Stimulated activated CD4-positive, alpha-beta T cell treated with anti-CD3 and anti-CD28 coated beads, Interleukin-12 subunit alpha, Interleukin-12 subunit beta, amount 100 ng/mL, for 24 hours (primary cell): ENCODE measurements at regions not wholly inside any gene's neighbourhood (a gene's known extent, or its start where the extent isn't known, plus 50 kb on each side); places are given as distances from the start of the nearest gene placed in this dataset.

ENCODE experiments used
- DNase-seq, 2 experiments: peaks; one replicate each; pipeline ENCODE4 v3.0.0-alpha.2; 2020; ENCODE audit warnings: low read depth in 2 of 2

DNA sequence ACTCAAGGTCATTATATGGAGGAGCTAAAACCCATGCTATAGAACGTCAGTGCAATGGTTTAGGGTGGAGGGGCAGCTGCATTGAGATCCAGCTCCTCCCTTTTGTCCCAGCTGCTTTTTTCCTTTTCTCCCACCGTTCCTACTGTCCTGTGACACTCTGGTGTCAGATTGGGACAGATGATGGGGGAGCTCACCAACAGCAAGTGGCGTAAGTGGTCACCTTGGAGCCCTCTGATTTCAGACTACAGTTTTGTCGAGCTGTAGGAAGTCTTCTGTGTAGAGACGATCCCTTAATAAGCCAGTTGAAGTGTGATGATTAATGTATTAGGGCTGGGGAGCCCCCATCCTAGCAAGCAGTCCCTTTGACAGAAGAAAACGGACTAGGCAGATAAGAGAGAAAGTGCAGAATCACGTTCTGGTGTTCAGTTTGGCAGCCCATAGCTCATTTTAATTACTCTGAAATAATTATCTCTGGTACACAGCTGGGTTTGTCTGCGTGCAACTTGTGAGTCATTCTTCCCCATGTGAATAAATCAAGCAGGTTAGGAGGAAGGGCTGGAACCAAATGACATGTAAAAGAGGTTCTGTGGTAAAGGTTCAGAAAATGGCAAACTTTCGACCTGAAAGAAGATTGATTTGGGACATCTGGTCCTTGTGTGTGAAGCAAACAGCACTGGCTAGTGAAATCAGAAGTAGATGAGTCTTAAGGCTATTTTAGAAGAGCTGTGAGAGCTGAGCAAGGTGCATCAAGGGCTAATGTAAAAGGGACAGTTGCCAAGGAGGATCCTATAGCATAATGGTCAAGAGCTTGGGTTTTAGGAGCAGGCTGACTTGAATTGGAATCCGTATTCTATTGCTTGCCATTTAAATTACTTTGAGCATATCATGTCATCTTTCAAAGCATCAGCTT, 241.4 kb downstream of the EDEM1 start:
- no peak for DNase-seq

GRCh38 chr3:5429517-5429890, 242.0 kb downstream of the EDEM1 start:
- DNase-seq = no peak

GRCh38 chr3:5430701-5431100, 243.2 kb downstream of the EDEM1 start:
- no peak for DNase-seq

DNA sequence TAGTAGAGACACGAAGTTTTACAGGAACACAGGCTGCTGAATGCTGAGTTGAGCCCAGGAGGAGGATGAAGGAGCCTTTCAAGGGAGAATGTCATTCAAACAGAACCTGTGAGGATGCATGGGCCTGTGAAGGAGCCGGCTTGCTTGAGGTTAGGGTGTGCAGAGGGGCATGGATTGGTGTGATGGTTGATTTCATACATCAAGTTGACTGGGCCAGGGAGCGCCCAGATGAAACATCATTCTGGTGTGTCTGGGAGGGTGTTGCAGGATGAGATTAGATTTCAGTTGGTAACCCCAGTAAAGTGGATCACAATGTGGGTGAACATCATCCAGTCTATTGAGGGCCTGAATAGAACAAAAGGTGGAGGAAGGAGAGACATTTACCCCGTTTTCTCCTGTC, 243.6 kb downstream of the EDEM1 start:
- no peak for DNase-seq

GRCh38 chr3:5431811-5432378, 244.4 kb downstream of the EDEM1 start:
- DNase-seq = no peak

GRCh38 chr3:5437296-5437782, 249.8 kb downstream of the EDEM1 start:
- DNase-seq = no peak

GRCh38 chr3:5437783-5438323, 250.3 kb downstream of the EDEM1 start:
- DNase-seq = no peak

- no peak for DNase-seq
These were observed 253.9 kb downstream of the EDEM1 start for GRCh38 chr3:5441401-5441800.

DNA sequence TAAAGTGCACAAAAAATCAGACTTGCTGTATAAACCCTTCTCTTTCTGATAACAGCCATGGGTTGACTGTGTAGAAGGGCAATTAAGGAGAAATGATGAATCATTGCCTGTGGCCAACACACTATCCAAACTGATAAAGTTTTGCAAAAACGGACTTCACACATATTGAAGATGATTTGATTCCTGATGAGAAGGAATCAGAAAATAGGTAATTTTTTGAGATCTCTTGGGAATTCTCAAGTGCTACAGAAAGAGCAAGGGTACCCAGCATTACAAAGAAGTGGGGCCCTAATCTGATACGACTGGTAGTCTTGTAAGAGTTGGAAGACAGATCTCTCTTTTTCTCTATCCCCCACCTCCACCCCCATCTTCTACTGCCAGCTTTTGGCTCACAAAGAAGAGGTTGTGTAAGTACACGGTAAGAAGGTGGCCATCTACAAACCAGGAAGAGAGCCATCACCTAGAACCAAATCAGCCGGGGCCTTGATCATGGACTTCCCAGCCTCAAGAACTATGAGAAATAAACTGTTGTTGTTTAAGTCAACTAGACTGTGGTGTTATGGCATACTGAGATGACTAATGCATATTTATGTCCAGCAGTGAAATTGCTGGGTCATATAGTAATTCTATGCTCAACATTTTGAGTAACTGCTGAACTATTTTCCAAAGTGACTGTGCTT, 254.7 kb downstream of the EDEM1 start:
- DNase-seq = no peak

GRCh38 chr3:5442786-5443138, 255.3 kb downstream of the EDEM1 start:
- no peak for DNase-seq

DNA sequence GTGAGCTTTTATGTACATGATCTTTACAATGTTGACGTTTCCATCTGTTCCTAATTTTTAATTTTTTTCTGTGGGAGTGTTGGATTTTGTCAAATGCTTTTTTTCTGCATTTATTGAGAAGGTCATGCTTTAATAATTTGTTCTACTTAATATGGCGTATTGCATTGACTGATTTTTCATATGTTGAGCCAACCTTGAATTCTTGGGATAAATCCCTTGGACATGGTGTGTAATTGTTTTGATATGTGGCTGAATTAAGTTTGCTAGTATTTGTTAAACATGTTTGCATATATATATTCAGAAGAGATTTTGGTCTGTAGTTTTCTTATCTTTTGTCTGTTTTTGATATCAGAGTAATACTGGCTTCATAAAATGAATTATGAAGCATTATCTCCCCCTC, 256.7 kb downstream of the EDEM1 start:
- DNase-seq = no peak

GRCh38 chr3:5445676-5446201, 258.2 kb downstream of the EDEM1 start:
- DNase-seq = no peak

- no peak for DNase-seq
These were observed 260.7 kb downstream of the EDEM1 start for GRCh38 chr3:5448246-5448645.

GRCh38 chr3:5448816-5449215, 261.3 kb downstream of the EDEM1 start:
- DNase-seq = no peak

GRCh38 chr3:5456199-5456598, 268.7 kb downstream of the EDEM1 start:
- no peak for DNase-seq

DNA sequence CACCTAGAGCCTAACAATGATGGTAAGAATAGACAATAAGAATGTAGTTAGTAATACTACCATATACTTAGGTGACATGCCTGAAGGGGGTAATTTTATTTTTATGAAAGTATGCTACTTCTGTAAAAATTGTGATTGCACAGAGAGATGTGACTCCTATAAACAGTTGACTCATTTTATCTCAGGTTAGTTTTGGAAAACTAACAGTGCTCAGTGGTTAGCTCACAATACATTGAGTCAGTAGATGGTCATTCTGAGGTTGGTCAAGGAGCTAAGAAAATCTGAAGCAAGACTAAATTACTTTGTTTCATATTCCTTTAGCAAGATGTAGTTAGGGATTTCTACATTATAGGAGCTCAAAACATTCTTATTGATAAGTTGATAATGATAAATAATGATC, 271.0 kb downstream of the EDEM1 start:
- DNase-seq = no peak

DNA sequence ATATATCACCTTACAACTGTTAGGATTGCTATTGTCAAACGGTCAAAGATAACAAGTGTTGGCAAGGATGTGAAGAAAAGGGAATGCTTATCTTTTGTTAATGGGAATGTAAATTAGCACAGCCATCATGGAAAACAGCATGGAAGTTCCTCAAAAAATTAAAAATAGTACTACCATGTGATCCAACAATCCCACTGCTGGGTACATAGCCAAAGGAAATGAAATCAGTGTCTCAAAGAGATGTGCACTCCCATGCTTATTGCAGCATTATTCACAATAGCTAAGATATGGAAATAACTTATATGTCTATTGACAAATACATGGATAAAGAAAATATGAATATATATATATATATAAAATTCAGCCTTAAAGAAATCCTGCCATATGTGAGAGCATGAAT, 274.6 kb downstream of the EDEM1 start:
- no peak for DNase-seq

GRCh38 chr3:5463991-5464390, 276.5 kb downstream of the EDEM1 start:
- no peak for DNase-seq

DNA sequence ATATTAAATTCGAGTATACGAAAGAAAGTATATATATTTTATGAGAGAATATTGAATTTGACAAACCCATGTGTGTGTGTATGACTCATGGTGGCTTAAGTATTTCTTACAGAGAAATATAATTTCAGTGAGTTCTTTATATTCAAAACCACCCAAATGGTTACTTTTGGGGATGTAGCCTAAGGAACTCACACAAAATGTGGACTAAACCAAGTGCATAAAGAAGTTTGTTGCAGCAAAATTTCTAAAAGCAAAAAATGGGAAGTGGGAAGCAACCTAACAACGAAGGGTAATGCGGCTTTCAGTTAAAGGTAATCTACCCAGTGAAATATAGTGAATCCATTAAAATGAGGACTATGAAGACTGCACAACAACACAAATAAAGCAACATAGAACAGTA, 277.1 kb downstream of the EDEM1 start:
- no peak for DNase-seq

DNA sequence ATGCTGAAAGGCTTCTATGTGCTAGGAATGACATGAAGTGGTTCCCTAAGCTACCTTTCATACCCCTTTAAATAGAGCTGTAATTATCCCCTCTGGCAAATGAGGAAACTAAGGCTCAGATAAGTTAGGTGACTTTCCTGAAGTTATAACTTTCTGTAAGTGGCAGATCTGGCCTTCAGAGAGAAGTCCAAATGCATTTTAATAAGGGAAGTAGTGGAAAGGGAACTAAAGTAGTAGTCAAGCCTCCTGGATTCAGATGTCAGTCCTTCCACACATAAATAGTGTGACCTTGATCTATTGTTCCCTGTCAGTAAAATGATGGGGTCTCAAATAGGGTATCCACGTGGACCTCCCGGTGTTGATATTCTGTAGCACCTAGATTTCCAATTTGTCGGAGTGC, 277.7 kb downstream of the EDEM1 start:
- DNase-seq = no peak

- DNase-seq = no peak
These were observed 278.6 kb downstream of the EDEM1 start for GRCh38 chr3:5466065-5466464.

GRCh38 chr3:5466717-5467116, 279.2 kb downstream of the EDEM1 start:
- no peak for DNase-seq
